Umbilical cord (tissue), 1 donor: ENCODE measurements at regions not wholly inside any gene's neighbourhood (a gene's known extent, or its start where the extent isn't known, plus 50 kb on each side); places are given as distances from the start of the nearest gene placed in this dataset.
"Not testable (repeated sequence)": the region's sequence is repeated elsewhere in the genome, so short reads cannot be mapped to it uniquely, and the experiment has no call there.

Experiments
- DNase-seq: peaks from one replicate; pipeline ENCODE4 v3.0.0-alpha.2; 2015; ENCODE audit warnings: low spot score

DNA sequence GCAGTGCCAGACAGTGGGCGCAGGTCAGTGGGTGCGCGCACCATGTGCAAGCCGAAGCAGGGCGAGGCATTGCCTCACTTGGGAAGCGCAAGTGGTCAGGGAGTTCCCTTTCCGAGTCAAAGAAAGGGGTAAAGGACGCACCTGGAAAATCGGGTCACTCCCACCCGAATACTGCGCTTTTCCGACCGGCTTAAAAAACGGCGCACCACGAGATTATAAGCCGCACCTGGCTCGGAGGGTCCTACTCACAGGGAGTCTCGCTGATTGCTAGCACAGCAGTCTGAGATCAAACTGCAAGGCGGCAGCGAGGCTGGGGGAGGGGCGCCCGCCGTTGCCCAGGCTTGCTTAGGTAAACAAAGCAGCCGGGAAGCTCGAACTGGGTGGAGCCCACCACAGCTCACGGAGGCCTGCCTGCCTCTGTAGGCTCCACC, 77.9 kb downstream of the NR4A2 start:
- not testable (repeated sequence) for DNase-seq

DNA sequence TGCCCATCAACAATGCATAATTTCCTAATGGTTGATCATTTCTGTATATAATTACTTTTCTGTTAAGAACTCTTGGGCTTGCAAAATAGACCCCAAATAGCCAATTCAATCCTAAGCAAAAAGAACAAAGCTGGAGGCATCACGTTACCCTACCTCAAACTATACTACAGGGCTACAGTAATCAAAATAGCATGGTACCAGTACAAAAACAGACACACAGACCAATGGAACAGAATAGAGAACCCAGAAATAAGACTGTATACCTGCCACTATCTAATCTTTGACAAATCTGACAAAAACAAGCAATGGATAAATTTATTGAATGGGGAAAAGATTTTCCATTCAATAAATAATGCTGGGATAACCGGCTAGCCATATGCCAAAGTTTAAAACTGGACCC, 78.8 kb downstream of the NR4A2 start:
- DNase-seq: no peak

DNA sequence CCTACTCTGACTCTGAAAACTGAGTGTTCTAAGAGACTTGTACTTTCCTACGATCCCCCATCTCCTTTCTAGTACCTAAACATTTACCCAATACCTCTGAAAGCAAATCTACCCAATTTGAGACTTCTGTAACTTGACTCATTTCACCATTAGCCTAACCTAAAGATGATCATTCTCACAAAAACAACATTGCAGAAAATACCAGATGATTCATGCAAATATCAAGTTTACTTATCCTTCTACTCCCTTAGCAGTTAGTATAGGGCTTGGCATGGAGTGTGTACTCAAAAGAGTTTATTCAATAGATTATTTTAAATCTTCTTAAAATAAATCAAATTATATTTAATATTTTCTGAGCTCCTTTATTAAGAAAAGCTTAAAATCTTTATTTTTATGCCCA, 89.6 kb downstream of the NR4A2 start:
- no peak for DNase-seq

DNA sequence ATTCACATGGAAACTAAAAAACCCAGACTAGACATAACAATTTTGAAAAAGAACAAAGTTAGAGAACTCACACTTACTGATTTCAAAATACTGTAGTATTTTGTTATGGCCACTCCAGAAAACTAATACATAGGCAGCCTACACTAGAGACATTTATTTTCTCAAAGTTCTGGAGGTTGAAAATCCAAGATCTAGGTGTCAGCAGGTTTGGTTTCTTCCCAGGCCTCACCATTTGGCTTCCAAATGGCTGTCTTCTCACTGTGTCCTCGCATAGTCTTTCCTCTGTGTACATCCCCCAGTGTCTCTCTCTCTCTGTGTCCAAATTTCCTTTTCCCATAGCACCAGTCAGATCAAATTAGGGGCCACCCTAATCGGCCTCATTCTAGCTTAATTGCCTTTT, 95.0 kb downstream of the NR4A2 start:
- no peak for DNase-seq

DNA sequence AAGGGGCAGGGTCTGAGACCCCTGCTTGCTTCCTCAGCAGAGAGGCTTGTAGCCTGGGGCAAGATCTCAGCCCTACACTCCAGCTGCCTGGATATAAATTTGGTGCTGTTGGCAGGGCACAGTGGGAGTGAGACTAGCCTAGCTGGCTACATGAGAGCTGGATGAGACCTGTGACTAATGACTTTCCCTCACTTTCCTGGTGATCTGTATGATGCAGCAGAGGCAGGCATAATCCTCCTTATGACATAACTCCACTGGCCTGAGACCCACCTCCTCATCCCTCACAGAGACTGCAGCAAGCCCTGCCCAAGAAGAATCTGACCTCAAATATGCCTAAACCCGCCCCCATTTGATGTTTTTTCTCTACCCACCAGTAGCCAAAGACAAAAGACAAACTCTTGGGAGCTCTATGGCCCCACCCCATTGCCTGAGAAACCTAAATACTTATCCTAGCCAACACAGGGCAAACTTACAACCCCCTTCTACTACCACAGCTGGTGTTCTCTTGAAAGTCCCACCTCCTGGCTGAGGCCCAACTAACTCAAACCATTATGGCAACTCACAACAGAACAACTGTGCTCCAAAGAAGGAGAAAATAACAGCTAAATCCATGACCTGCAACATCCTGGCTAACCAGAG, 102.7 kb downstream of the NR4A2 start:
- DNase-seq: no peak

DNA sequence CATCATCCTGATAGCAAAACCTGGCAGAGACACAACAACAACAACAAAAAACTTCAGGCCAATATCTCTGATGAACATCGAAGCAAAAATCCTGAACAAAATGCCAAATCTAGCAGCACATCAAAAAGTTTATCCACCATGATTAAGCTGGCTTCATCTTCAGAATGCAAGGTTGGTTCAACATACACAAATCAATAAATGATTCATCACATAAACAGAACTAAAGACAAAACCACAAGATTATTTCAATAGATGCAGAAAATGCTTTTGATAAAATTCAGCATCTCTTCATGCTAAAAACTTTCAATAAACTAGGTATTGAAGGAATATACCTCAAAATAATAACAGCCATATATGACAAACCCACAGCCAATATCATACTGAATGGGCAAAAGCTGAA, 109.2 kb downstream of the NR4A2 start:
- DNase-seq: not testable (repeated sequence)

DNA sequence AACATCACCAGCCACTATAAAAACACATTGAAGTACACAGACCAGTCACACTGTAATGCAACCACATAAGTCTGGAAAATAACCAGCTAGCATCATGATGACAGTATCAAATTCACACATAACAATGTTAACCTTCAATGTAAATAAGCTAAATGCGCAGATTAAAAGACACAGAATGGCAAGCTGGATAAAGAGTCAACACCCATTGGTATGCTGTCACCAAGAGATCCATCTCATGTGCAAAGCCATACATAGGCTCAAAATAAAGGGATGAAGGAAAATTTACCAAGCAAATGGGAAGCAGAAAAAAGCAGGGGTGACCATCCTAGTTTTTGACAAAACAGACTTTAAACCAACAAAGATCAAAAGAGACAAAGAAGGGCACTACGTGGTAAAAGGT, 110.8 kb downstream of the NR4A2 start:
- DNase-seq: no peak

DNA sequence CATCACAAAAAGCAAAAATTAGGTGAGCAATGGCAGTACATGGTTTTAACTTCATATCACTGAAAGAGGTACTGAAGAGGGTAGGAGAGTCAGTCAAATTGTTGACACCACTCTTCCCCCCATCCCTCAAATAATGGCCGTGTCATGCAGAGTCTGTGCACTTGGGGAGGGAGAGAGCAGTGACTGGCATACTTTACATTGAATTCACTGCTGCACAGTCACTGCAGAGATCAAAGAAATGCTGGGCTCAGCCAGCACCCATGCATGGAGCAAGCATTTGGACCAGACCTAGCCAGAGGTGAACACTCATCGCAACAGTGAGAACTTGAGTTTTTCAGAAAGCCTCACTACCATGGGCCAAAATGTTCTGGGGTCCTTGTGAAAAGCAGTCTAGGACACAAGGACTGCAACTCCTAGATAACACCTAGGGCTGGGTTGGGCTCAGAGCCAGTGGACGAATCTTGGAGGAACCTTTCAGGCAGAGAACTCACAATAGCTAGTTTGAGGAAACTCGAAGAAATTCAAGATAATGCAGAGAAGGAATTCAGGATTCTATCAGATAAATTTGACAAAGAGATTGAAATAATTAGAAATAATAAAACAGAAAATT, 112.9 kb downstream of the NR4A2 start:
- no peak for DNase-seq

DNA sequence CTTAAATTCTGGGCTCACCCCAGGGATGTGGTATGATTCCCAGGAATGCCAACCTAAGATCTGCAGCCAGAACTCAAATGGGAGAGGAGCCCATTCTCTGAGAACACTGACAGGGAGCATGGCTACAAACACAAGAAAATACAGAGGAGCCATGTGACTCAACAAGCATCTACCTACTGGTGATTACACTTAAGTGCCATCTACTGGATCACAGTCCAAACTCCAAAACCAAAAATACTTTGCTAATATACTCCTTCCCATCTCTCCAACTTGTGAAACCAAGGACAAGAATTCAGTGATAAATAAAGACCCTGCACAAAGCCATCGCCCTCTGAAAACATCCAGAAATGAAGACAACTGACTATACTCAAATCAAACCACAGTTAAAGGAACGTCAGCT, 116.9 kb downstream of the NR4A2 start:
- DNase-seq: no peak

DNA sequence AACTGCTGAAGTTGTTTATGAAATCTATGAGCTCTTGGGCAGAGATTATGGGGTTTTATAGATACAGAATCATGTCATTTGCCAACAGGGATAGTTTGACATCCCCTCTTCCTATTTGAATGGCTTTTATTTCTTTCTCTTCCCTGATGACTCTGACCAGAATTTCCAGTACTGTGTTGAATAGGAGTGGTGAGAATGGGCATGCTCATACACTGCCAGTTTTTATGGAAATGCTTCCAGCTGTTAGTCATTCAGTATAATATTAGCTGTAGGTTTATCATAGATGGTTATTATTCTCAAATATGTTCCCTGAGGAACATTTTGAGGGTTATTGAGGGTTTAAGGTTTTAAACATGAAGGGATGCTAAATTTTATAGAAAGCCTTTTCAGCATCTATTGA, 121.2 kb downstream of the NR4A2 start:
- no peak for DNase-seq

DNA sequence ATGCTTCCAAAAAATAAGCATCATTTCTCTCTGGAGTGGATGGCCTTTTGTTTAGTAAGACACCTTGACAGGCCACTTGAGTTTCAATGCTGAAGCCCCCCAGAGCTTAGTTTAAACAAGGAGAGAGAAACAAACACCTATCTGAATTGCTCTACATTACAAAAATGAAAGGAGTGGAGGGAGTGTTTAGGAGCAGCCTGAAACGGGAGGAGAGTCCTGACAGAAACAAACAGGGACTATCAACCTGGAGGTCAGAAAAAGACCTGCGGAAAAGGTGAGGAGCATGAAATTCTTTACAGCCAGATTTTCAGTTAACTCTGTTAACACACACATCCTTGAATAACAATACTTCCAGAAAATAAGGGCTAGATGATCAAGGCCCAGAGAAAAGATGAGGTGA, 126.2 kb downstream of the NR4A2 start:
- DNase-seq: no peak

DNA sequence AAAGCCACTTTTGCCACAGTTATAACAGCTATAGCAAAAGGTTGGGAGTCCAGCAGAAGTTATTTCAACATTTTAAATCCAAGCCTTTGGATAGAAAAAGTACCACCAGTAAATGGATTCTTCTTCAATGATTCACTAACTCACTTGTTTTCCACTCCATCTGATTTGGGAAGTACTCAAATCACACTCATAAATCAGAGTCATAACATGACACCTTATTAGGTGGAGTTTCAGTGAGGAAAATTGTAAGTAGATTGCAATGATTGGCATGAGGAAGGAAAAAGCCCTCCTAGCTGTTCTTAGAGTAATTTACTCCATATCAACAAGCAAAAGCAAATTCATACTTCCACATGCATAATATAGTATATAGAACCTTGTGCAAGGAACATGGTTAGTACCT, 132.9 kb downstream of the NR4A2 start:
- DNase-seq: no peak

DNA sequence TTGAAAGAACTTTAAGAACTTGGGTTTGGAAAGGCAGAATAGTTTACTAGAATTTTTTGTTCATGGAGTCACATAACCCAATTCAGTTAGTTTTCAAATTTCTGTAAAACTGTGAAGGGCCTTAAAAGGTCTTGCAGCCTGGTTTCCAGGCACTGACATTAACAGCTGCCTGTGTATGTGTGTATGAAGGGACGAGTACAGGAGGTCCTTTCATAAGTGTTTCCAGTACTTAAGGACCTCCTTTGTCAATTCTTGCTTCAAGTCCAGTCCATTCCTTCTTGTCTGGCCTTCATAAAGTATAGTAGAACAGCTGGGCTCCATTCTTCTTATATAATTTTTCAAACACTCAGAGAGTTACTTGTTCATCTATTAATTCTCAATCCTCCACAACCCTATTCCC, 136.5 kb downstream of the NR4A2 start:
- no peak for DNase-seq

DNA sequence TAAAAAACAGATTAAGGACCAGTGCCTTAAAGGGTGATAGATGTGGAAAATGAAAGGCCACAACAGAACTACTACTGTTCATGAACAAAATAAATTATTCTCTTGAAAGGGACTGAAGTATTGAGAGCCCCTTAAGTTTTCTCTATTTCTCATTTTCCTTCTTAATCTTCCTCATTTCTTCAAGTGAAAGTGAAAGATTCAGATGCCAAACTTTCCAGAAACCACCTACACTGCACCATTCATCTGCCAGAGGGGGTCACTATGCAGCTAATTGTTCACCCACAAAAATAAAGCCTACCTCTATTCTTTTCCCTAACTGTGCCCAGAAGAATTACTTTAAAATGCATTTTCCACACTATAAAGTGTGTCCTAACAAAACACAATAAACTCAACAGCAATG, 140.1 kb downstream of the NR4A2 start:
- no peak for DNase-seq

DNA sequence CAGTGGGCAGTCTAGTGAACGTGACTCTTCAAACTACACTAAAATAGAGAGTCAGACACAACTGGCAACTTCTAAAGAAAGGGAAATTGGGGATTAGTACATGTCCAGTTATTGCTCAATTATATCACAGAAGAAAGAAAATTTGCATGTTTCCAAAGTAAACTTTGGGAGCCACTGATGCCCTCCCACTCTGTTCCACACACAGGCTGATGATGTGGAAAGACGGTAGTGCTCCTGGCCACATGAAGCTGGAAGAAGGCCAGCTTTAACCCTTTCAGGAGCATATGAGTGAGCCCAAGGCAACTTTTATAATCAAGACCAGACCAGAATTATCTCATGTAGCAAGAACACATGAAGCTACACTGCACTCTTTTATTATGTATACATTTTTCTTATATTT, 141.0 kb downstream of the NR4A2 start:
- no peak for DNase-seq

DNA sequence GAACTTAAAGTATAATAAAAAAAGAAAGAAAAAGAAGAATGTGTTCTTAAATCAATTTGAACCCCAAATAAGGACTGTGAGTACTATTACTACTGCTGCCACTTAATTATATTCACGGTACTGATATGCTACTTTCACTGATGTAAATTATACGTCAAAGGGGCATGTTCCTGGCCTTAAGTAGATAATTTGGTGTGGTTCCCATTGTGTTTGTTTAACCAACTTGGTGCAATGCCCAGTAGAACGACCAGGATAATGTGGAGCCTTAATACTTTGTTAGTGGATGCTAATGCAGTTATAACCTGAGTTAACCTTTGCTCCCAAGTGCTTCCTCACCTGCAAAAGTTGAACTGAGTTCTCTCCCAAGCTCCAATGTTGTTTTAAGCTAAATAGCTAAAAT, 142.0 kb downstream of the NR4A2 start:
- DNase-seq: no peak

DNA sequence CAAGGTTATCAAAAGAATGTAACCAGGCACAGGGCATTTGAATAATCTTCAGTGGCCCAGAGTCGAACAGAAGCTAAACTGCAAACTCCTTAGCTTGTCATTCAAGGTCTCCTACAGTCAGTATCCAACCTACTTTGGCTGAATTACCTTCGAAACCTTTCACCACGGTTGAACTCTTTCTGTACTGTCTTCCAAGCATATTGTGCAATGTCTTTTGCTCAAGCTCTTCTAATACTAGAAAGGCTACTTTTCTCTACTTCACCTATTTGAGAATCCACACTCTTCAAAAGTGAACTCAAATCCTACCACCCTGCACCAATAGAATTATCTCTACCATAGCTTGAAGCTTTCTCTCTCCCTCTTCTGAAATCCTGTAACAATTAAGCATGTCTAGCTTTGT, 142.9 kb downstream of the NR4A2 start:
- no peak for DNase-seq

DNA sequence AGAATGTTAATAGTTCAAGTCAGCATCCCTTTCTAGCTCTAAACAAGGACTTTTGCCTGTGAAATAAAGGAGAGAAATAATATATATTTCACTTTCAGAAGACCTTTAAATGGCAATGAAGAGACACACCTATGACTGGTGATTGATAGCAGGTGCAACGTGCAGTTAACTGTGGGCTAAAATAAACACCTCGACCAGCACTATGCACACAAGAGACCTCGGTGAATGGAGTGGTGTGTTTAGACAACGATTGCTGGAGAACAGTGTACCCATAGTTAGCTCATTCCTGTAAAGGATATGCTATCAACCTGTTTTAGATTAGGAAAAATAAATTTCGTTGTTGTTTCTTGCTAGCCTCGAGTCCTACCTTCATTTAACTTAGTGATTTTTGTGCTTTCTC, 143.4 kb downstream of the NR4A2 start:
- DNase-seq: no peak

DNA sequence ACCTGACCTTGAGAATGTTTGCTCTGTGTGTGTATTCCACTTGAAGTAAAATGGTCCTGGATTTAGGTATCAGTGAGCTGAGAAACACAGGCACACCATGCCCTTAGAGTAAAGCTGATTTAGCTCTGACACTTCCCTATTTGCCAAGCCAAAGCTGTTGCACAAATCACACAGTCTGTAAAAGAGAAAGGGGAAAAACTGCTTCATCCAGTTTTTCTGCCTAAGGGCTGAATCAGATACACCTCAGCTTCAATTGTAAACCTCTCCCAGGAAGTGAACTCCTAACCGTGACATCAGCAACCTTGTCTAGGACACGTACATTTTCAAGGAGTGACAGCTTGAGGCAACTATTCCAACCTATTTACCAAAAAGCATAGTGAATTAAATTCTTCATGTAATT, 150.4 kb downstream of the NR4A2 start:
- peak; percentile 85 for DNase-seq

DNA sequence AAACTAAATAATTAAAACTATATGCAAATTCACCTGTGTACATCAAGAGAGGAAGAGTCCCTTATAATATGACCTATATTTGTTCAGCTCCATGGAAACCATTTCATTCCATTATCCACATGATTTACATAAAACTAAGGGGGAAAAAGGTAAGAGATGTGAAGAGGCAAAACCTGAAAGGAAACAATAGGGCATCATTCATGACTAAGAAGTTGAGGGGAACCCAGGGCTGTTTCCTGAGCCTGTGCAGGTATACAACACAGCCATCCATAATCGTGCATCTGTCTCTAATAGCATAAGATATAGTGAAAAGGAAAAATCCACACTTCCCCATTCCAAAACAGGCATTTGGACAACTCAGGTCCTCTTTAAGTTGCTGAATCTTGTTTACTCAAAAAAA, 151.3 kb downstream of the NR4A2 start:
- DNase-seq: no peak

DNA sequence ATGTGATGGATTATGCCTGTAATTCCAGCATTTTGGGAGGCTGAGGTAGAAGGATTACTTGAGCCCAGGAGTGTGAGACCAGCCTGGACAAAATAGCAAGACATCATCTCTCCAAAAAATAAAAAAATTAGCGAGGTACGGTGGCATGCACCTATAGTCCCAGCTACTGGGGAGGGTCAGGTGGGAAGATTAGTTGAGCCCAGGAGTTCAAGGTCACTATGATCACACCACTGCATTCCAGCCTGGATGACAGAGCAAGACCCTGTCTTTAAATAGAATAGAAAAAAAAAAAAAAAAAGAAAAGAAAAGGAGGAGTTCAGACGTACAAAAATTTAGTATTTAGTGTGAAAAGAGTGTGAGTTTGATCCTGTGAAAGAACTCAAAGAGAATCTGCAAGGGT, 154.9 kb downstream of the NR4A2 start:
- DNase-seq: no peak

DNA sequence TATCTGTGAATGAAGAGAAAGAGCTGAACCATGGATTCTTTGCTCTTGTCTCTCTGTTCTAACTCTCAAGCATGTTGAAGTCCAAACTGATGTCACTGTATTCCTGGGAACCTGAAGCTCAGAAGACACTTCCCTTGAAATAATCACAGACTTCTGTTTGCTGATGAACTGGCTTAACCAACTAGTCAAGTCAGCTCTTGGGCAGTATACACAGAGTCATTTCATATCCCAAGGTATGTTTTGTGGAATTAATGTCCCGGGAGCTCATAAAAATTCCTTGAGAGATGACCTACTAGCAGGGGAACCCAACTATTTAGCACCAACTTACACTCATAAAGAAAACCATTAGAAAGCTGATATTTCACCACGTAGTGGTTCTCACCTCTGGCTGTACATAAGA, 156.6 kb downstream of the NR4A2 start:
- no peak for DNase-seq

DNA sequence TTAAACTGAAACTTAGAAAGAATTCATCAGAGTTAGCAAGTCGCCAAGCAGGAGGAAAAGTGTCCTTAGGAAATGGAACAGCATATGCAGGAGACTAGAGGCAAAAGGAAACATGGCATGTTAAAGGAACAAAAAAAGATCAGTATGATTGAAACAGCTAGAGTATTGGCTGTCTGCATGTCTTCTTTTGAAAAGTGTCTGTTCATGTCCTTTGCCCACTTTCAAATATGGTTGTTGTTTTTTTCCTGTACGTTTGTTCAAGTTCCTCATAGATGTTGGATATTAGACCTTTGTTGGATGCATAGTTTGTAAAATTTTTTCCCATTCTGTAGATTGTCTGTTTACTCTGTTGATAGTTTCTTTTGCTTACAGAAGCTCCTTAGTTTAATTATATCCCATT, 161.6 kb downstream of the NR4A2 start:
- DNase-seq: no peak

DNA sequence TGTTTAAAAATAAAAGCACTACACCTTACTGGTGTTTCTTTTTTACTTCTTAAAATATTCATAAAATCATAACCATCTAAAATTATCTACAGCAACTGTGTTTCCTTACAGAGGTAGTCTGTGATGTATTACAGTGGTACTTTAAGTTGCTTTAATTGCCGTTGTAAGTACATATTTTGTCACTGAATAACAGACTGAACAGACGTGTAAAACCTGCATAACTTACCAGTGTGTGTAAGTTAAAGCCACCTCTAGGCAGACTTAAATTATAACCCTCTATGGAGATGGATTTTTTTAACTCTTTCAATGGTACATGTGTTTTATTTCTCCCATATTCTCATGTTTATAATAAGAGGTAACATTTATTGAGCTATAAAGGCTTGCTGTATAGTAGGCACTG, 166.8 kb downstream of the NR4A2 start:
- DNase-seq: no peak
